ENCODE measurements at regions not wholly inside any gene's neighbourhood (a gene's known extent, or its start where the extent isn't known, plus 50 kb on each side); places are given as distances from the start of the nearest gene placed in this dataset.

DNA sequence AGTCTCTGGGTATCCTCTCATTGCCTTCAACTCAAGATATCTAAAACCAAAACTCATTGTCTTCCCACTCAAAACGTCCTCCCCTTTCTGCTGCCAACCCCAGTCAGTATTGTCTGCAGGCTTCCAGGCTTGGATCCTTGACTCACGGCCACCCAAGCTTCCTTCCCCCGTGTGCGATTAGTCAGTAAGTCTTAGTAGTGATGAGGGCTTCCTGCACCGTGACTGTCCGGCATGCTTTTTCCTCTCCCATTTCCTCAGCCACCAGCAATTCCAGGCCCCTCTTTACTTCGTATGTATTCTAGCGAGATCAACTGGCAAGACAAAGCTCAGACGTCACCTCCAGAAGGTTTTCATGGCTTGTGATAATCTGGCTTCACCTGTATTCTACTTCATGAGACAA is 88.6 kb upstream of the DUSP22 start:
- TF ChIP-seq ESRRA (CRISPR knock-in tag; IDR thresholded peaks at IDR 0.05; ENCODE audit: borderline replicate concordance): no peak
- TF ChIP-seq, protein P1, sequence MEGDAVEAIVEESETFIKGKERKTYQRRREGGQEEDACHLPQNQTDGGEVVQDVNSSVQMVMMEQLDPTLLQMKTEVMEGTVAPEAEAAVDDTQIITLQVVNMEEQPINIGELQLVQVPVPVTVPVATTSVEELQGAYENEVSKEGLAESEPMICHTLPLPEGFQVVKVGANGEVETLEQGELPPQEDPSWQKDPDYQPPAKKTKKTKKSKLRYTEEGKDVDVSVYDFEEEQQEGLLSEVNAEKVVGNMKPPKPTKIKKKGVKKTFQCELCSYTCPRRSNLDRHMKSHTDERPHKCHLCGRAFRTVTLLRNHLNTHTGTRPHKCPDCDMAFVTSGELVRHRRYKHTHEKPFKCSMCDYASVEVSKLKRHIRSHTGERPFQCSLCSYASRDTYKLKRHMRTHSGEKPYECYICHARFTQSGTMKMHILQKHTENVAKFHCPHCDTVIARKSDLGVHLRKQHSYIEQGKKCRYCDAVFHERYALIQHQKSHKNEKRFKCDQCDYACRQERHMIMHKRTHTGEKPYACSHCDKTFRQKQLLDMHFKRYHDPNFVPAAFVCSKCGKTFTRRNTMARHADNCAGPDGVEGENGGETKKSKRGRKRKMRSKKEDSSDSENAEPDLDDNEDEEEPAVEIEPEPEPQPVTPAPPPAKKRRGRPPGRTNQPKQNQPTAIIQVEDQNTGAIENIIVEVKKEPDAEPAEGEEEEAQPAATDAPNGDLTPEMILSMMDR (IDR thresholded peaks at IDR 0.05): no peak
- no peak for TF ChIP-seq NFE2L1 (CRISPR knock-in tag; IDR thresholded peaks at IDR 0.05)
- TF ChIP-seq, protein P2, sequence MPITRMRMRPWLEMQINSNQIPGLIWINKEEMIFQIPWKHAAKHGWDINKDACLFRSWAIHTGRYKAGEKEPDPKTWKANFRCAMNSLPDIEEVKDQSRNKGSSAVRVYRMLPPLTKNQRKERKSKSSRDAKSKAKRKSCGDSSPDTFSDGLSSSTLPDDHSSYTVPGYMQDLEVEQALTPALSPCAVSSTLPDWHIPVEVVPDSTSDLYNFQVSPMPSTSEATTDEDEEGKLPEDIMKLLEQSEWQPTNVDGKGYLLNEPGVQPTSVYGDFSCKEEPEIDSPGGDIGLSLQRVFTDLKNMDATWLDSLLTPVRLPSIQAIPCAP (CRISPR knock-in tag; IDR thresholded peaks at IDR 0.05): no peak
- TF ChIP-seq ELF4 (CRISPR knock-in tag; IDR thresholded peaks at IDR 0.05; ENCODE audit: low read depth): no peak
- TF ChIP-seq ZNF121 (CRISPR knock-in tag; IDR thresholded peaks at IDR 0.05): no peak
